ENCODE measurements at regions not wholly inside any gene's neighbourhood (a gene's known extent, or its start where the extent isn't known, plus 50 kb on each side); places are given as distances from the start of the nearest gene placed in this dataset.

DNA sequence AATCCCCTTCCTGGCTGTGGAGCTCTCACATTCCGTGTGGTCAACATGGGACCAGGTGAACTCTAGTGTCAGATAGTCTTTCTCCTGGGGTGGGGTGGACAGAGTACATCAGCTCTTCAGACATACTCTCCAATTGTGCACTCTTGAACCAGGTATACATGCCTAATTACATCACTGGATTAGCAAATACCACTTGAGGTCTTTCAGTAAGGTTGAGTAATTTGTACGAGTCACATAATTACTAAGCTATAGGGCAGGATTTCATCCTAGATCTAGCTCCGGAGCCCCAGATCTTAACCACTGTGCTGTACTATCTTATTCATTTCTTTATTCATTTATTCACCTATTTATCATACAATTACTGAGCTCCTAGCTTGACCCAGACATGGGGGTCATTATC is 821.3 kb downstream of the TFAP2A start:
- no peak for DNase-seq

- no peak for DNase-seq
These were observed 831.0 kb downstream of the TFAP2A start for GRCh38 chr6:9583753-9584352.

DNA sequence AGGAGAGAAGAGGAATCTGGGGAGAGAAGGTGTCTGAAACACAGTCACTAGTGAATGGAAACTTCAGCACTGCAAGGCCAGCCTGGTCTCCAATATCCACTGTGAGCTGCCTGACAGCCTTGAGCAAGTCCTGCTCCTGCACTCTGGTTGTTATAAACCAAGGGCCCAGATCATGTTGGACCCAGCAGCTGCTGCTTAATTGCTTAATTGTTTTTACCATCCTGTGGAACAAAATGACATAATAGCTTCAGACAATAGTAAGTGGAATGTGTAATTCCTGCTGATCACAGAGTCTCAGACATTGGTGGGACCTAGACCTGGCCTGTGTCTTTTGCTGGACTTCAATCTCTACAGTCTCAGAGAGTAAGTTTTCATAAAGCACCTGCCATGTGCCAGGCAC is 833.7 kb downstream of the TFAP2A start:
- no peak for DNase-seq

DNA sequence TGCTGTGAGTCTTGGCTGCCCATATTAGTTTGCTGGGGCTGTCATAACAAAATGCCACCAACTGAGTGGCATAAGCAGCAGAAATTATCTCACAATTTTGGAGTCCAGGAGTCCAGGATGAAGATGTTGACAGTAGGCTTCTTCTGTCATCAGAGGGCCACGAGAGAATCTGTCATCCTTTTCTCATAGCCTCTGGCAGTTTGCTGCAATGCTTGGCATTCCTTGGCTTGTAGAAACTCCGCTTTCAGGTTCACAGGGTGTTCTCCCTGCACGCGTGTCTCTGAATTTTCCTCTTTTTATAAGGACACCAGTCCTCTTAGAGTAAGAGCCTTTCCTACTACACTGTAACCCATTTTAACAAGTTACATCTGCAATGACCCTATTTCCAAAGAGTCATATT is 838.4 kb downstream of the TFAP2A start:
- DNase-seq, result no peak

- DNase-seq, result no peak
These were observed 848.8 kb downstream of the TFAP2A start for GRCh38 chr6:9566096-9566495.

GRCh38 chr6:9564021-9564420 is 850.9 kb downstream of the TFAP2A start:
- no peak for DNase-seq

DNA sequence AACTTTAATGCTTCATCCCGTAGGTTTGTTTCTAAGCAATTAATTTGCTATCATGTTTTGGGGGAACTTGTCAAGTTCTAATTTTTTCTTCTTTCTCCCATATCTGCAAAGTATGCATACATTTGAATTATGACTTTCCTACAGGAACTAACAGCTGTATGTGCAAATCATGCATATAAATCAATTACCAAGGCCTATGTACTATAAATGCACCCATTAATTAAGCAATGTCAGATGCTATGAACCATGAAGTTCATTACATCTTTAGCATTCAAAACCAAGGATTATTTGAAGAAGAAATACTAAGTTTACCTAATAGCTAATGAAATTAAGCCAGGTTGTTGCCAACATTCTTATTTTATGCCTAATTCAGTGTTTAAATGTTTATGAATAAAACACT is 851.3 kb downstream of the TFAP2A start:
- DNase-seq, result no peak

- no peak for DNase-seq
These were observed 860.1 kb downstream of the TFAP2A start for GRCh38 chr6:9554806-9555205.

DNA sequence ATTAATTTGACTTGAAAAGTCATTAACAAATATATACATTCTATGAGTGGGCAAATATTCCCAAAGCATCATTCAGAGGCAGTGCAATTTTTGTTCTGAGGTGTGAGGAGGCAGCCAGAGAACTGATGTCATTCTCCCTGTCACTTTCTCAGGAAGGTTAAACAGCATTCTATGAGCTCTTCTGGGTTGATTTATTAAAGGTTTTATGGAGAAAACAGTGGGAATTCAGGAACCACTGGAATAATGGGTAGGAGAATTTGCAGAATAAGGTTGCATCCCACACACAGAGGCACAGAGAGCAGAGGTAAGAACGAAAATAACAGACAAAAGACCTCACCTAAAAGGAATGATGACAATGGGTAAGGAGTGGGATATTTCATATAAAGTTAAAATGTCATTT is 860.6 kb downstream of the TFAP2A start:
- DNase-seq, result no peak

DNA sequence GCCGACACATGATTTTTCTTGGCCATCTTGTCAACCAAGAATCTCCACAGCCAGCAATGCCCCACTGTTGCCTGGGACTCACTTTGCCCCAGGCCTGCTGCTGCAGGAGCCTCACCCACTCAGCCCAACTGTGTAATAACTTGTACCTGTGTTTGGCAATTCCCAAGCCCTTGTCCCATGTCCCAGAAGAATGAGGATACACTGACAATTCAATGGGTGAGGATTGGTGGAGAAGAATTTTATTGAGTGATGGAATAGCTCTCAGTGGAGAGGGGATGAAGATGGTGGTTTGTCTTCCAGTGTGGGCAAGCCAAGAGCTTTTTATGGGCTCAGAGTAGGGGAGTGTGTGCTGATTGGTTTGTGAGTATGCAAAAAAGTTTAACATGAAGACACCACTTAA is 861.9 kb downstream of the TFAP2A start:
- DNase-seq, result no peak

- no peak for DNase-seq
These were observed 871.2 kb downstream of the TFAP2A start for GRCh38 chr6:9543649-9544048.

GRCh38 chr6:9540534-9541126 is 874.2 kb downstream of the TFAP2A start:
- DNase-seq, result peak; percentile 61

- DNase-seq, result no peak
These were observed 874.7 kb downstream of the TFAP2A start for GRCh38 chr6:9540126-9540525.

DNA sequence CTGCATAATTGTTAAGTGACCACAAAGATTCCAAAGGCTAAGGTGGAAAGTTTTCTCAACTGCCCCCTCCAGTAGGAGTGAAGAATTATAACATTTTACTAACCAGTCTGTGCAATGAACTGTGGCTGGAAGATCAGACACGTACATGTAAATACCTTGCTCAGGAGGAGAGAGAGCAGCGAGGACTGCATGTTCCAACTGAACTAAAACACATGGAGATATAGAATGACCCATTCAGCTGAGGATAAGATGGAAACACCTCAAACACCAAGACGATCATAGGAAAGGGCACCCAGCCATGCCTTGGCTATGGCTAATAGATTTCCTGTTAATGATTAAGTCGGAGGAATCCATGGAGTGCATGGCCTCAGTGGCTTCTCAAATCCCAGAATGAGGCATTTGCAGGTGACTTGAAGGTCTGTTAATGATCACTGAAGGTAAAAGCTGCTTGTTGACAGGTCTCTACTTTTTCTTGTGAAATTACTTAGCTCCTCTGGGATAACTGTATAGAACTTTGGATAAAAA is 875.6 kb downstream of the TFAP2A start:
- peak; percentile 74 for DNase-seq

DNA sequence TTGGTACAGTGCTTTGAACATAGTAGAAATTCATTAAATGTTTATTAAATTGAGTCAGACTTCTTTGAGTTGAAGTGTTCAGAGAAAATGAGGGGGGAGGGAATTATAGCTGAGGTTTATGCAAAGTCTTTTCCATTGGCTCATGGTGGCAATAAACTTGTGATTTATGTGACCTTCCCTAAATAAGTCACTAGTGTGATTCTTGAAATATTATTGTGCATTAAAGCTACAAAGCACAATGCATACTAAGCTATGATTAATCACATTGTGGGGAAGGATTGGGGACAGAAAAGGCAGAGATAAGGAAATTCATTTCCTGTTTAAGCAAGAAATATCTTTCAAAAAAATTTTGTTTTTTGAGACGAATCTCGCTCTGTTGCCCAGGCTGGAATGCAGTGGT is 877.5 kb downstream of the TFAP2A start:
- no peak for DNase-seq

GRCh38 chr6:9535106-9535505 is 879.8 kb downstream of the TFAP2A start:
- DNase-seq, result no peak

DNA sequence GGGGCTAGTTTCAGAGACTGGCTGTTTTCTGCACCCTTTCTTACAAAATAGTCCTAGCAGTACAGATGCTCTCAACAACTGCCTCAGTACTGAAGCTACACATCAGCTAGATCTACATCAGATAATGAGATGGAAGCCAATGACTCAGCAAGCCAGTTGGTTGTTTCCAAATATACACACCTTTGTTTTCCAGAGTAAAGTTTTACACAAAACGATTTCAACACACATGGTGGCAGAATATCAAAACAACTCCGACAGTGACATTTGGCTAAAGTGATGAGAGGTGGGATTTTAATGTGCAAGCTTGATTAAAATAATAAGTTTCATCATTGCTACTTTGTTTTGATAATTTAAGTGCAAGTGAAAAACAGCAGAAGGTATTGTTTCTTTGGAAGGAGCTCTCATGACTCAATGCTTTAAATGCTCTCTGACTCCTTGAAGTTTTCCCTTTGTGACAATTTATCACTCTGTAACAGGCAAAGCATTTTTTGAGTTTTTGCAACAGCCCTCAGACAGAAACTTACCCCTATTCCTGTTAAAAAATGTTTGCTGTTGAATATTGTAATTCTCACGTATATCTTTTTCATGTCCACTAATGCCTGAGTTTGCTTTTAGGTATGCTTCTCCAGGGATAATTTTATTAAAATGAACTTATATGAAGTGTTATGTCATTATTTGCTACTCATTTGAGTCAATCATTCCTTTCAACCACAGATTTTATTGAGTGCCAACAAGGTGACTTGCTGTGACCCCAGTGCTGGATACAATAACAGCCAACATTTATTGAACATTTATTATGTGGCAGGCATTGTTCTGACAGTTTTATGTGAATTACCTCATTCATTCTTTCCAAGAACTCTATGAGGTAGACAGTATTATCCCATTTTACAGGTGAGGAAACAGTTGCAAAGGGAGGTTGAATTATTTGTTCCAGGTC is 882.0 kb downstream of the TFAP2A start:
- no peak for DNase-seq

- DNase-seq, result no peak
These were observed 887.1 kb downstream of the TFAP2A start for GRCh38 chr6:9527679-9528286.

DNA sequence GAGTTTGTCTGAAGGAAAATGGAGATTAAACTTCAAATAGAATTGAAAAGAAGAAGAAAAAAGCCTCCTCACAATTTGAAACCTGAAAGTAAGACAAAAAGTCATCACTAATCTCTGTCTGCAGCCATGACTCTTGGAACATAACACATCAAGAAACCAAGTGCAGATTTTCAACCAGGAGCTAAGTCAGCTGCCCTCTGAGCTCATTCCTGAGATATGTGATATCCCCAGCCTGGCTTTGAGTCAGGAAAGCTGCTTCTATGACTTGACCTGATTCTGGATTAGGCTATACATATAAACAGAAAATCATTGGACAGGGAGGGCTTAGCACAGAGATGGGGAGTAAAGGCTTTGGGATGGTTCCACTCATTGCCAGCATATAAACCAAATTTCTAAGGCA is 891.4 kb downstream of the TFAP2A start:
- DNase-seq, result no peak

- no peak for DNase-seq
These were observed 892.8 kb downstream of the TFAP2A start for GRCh38 chr6:9522101-9522500.

DNA sequence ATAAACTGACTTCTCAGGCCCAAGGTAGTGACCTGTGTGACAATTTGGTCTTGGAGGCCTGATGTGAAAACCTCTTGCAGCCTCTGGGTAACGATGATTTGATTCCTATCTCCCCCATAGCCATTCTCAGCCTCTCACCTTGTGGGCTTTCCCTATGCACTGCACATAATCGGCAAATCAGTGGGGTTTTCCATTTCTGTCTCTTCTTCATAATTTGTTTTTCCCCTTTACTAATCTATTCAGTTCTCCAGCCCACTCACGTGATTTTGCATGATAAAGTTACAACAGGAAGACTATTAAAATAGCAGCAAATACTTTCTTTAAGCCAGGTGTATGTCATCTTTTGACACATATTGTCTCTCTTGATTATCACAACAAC is 893.7 kb downstream of the TFAP2A start:
- no peak for DNase-seq

- DNase-seq, result no peak
These were observed 894.3 kb downstream of the TFAP2A start for GRCh38 chr6:9520417-9521151.
